Esophagus squamous epithelium (tissue), 4 donors: ENCODE measurements at regions not wholly inside any gene's neighbourhood (a gene's known extent, or its start where the extent isn't known, plus 50 kb on each side); places are given as distances from the start of the nearest gene placed in this dataset.

Experiments used
- CTCF ChIP-seq, 6 experiments: fragments of 450-650 bp in 4 of 6; fragments of 200-600 bp in 2 of 6; sonication (generic) in 2 of 6; IDR thresholded peaks; one replicate each; pipeline ENCODE4 v1.5.1; 2016 to 2019; ENCODE audit warnings: antibody characterized with exemption in 6 of 6, mild to moderate bottlenecking in 4 of 6, moderate library complexity in 4 of 6
- POLR2A ChIP-seq, 4 donors: fragments of 450-650 bp; IDR thresholded peaks; one replicate each; pipeline ENCODE4 v1.6.1; 2017; ENCODE audit warnings: antibody characterized with exemption in 4 of 4, mild to moderate bottlenecking in 4 of 4, moderate library complexity in 3 of 4

GRCh38 chr1:101075926-101076325, 50.3 kb upstream of the DPH5 start:
- TF ChIP-seq CTCF (IDR thresholded peaks at IDR 0.05): no peak
- no peak for TF ChIP-seq POLR2A (IDR thresholded peaks at IDR 0.05)
